PC-3 (cell line): ENCODE measurements at regions not wholly inside any gene's neighbourhood (a gene's known extent, or its start where the extent isn't known, plus 50 kb on each side); places are given as distances from the start of the nearest gene placed in this dataset.

Experiments used
- ATAC-seq: fragments of 200-7000 bp; cut with Tn5 transposase; 2 replicates; pipeline ENCODE4 v1.9.1; 2020; ENCODE audit warnings: mild to moderate bottlenecking, moderate library complexity
- BruUV-seq: library from RNA; stranded (reverse); fragments of 400-500 nt; replicated peaks from 2 replicates; lab custom pipeline; 2021; lab: Mats Ljungman, UMichigan
- CTCF ChIA-PET: fragments of 300-600 bp; sonication (Branson Sonifier 250); formaldehyde crosslinking; loops from one replicate; lab custom pipeline; 2022; ENCODE audit warnings: antibody characterized with exemption; lab: Charles Lee
- POLR2A ChIA-PET: fragments of 300-600 bp; sonication (Branson Sonifier 250); formaldehyde crosslinking; loops from one replicate; lab custom pipeline; 2022; ENCODE audit warnings: antibody characterized with exemption; ENCODE audit not compliant: unreplicated experiment; lab: Charles Lee
- DNase-seq: peaks from one replicate; pipeline ENCODE4 v3.0.0-alpha.2; 2015
- H2AFZ ChIP-seq: fragments of 300-600 bp; sonication (generic); 2 replicates; pipeline ENCODE4 v1.6.0; 2016; ENCODE audit warnings: antibody characterized with exemption, low read length
- H3F3A ChIP-seq: fragments of 300-600 bp; sonication (generic); one replicate; pipeline ENCODE4 v1.6.0; 2017; ENCODE audit warnings: antibody characterized with exemption, low read length, control low read depth, mild to moderate bottlenecking; ENCODE audit not compliant: unreplicated experiment
- H3K27ac ChIP-seq: fragments of 300-600 bp; sonication (generic); 2 replicates; pipeline ENCODE4 v1.5.1; 2016; ENCODE audit warnings: mild to moderate bottlenecking, low read length
- H3K27me3 ChIP-seq: fragments of 300-600 bp; sonication (generic); 2 replicates; pipeline ENCODE4 v1.6.1; 2016; ENCODE audit warnings: low read length, mixed read lengths
- H3K36me3 ChIP-seq: fragments of 300-600 bp; sonication (generic); 2 replicates; pipeline ENCODE4 v1.6.1; 2016; ENCODE audit warnings: low read depth, mixed run types, low read length, mixed read lengths
- H3K4me1 ChIP-seq: fragments of 300-600 bp; sonication (generic); 2 replicates; pipeline ENCODE4 v1.5.1; 2016; ENCODE audit warnings: low read length; ENCODE audit not compliant: insufficient read depth
- H3K4me2 ChIP-seq: fragments of 300-600 bp; sonication (generic); 2 replicates; pipeline ENCODE4 v1.6.0; 2016; ENCODE audit warnings: low read length
- H3K4me3 ChIP-seq: fragments of 300-600 bp; sonication (generic); 2 replicates; pipeline ENCODE4 v1.5.1; 2016; ENCODE audit warnings: mild to moderate bottlenecking, low read length, mixed read lengths
- H3K79me2 ChIP-seq: fragments of 300-600 bp; sonication (generic); 2 replicates; pipeline ENCODE4 v1.6.1; 2017; ENCODE audit warnings: low read length, mixed read lengths
- H3K9ac ChIP-seq: fragments of 300-600 bp; sonication (generic); 2 replicates; pipeline ENCODE4 v1.6.0; 2016; ENCODE audit warnings: mild to moderate bottlenecking, low read length
- H3K9me2 ChIP-seq: fragments of 300-600 bp; sonication (generic); replicated peaks from 2 replicates; pipeline ENCODE4 v1.6.1; 2016; ENCODE audit warnings: mixed run types, low read length, mixed read lengths
- H3K9me3 ChIP-seq: fragments of 300-600 bp; sonication (generic); 2 replicates; pipeline ENCODE4 v1.6.1; 2016; ENCODE audit warnings: low read length, mixed read lengths
- H4K20me1 ChIP-seq: fragments of 300-600 bp; sonication (generic); 2 replicates; pipeline ENCODE4 v1.6.1; 2016; ENCODE audit warnings: low read length, mixed read lengths
- EZH2 ChIP-seq: fragments of 300-600 bp; sonication (generic); IDR thresholded peaks from one replicate; pipeline ENCODE4 v1.6.1; 2017; ENCODE audit warnings: antibody characterized with exemption, mild to moderate bottlenecking, low read length; ENCODE audit not compliant: unreplicated experiment
- EZH2phosphoT487 ChIP-seq: fragments of 300-600 bp; sonication (generic); IDR thresholded peaks from 2 replicates; pipeline ENCODE4 v1.6.1; 2018; ENCODE audit warnings: mild to moderate bottlenecking, antibody characterized with exemption, low read length, borderline replicate concordance
- intact Hi-C: fragments of 100-400 bp; cut with micrococcal nuclease; formaldehyde crosslinking; loops from 2 replicates; pipeline ENCODE4 v1.9.0; 2023
- TF ChIP-seq, protein P1 (sequence below): fragments of 300-600 bp; sonication (generic); conservative IDR thresholded peaks from 2 replicates; pipeline ENCODE4 v1.5.1; 2017; ENCODE audit warnings: antibody characterized with exemption, low read depth, mild to moderate bottlenecking, low read length

DNA sequence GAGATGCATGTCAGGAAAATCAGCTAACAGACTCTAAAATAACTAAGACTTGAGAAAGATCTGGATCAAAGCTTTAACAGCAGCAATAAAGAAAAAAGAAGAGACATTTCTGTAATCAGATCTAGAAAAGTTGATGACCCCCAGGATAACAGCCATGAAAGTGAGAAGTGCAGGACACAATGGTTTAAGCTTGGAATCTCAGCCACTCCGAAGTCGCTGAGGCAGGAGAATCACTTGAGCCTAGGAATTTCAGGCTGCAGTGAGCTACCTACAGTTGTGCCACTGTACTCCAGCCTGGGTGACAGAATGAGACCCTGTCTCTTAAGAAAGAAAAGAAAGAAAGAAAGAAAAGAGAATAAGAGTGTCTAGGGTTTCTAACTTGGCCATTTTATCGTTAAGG lies 544.1 kb downstream of the CD83 start:
- Histone ChIP-seq H2AFZ (no peak overlapping the region), H3K9me2 (no peaks in the 10 kb centered on the region), H4K20me1 (no peaks in the 10 kb centered on the region), H3F3A (peaks cover 3% of the 10 kb centered on the region), H3K9ac (no peak overlapping the region), H3K27me3 (no peaks in the 10 kb centered on the region), H3K9me3 (no peaks in the 10 kb centered on the region), H3K36me3 (no peaks in the 10 kb centered on the region), H3K4me2 (no peak overlapping the region), H3K4me1 (peaks cover 43% of the 10 kb centered on the region), H3K4me3 (no peak overlapping the region), H3K27ac (no peak overlapping the region), H3K79me2 (no peaks in the 10 kb centered on the region)
- intact Hi-C loops = no loop called here
- DNase-seq (no peak), ATAC-seq (no peak)
- CTCF ChIA-PET = no interaction called here
- no TSS peak for BruUV-seq
- TF ChIP-seq EZH2 = no peak
- TF ChIP-seq EZH2phosphoT487 = no peak
- TF ChIP-seq, protein P1, sequence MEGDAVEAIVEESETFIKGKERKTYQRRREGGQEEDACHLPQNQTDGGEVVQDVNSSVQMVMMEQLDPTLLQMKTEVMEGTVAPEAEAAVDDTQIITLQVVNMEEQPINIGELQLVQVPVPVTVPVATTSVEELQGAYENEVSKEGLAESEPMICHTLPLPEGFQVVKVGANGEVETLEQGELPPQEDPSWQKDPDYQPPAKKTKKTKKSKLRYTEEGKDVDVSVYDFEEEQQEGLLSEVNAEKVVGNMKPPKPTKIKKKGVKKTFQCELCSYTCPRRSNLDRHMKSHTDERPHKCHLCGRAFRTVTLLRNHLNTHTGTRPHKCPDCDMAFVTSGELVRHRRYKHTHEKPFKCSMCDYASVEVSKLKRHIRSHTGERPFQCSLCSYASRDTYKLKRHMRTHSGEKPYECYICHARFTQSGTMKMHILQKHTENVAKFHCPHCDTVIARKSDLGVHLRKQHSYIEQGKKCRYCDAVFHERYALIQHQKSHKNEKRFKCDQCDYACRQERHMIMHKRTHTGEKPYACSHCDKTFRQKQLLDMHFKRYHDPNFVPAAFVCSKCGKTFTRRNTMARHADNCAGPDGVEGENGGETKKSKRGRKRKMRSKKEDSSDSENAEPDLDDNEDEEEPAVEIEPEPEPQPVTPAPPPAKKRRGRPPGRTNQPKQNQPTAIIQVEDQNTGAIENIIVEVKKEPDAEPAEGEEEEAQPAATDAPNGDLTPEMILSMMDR = no peak
- POLR2A ChIA-PET = no interaction called here

DNA sequence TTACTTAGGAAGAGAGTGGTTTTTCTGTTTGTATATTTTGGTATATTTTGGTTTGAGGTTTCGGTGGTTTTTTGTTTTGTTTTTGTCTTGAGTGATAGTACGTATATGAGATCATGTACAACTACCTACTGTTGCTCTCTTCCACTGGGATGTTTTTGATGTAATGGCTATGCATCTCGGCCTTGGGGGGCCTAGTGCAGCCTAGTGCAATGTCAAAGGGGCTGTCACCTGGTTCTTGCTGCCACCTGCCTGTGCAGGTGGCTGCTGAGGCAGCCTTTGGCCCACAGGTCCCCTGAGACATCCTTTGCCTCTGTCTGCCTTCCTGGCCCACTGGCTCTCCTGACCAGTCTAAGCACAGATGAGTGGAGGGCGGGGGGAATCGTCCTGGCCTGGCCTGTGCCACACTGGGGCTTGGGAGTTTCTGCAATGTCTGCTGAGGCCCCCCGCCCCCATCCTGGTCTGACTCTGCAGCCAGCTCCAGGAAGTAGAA lies 546.6 kb downstream of the CD83 start:
- Histone ChIP-seq H2AFZ (peak overlapping the region; percentile 62), H3K27ac (peak overlapping the region; percentile 82)
- POLR2A ChIA-PET = no interaction called here

More for the DNA sequence above, 546.6 kb downstream of the CD83 start:
- CTCF ChIA-PET = no interaction called here
- Histone ChIP-seq H3K4me2 (peak overlapping the region; percentile 3; the same call in 1 of the 2 replicates), H3K9me2 (no peaks in the 10 kb centered on the region), H3K9ac (peak overlapping the region; percentile 49; the same call in 1 of the 2 replicates), H4K20me1 (no peaks in the 10 kb centered on the region), H3K4me3 (no peak overlapping the region), H3K4me1 (peaks cover 37% of the 10 kb centered on the region), H3K27me3 (no peaks in the 10 kb centered on the region), H3K9me3 (no peaks in the 10 kb centered on the region), H3K79me2 (no peaks in the 10 kb centered on the region), H3F3A (peaks cover 3% of the 10 kb centered on the region), H3K36me3 (no peaks in the 10 kb centered on the region)
- intact Hi-C loops = no loop called here
- TF ChIP-seq, protein P1 = no peak
- TF ChIP-seq EZH2 (no peak), EZH2phosphoT487 (no peak)
- BruUV-seq = no TSS peak
- ATAC-seq = no peak
- DNase-seq = no peak
